Lung (tissue), 11 donors: ENCODE measurements at regions not wholly inside any gene's neighbourhood (a gene's known extent, or its start where the extent isn't known, plus 50 kb on each side); places are given as distances from the start of the nearest gene placed in this dataset.
A peak's percentile ranks its signal among the peaks of the same experiment; 100 is the strongest.

ENCODE experiments used
- ATAC-seq: fragments of 200-7000 bp; cut with Tn5 transposase; one replicate; pipeline ENCODE4 v1.9.1; 2020; ENCODE audit warnings: moderate number of reproducible peaks; ENCODE audit not compliant: insufficient read depth, low FRiP score
- DNase-seq, 3 donors: peaks; one replicate each; pipeline ENCODE4 v3.0.0-alpha.2; 2013 to 2017
- H3K27ac ChIP-seq, 2 donors: one replicate each; pipeline ENCODE4 v1.5.1; 2013; ENCODE audit warnings: mild to moderate bottlenecking in 2 of 2, moderate library complexity in 2 of 2, control low read depth in 1 of 2, inconsistent platforms in 1 of 2, low read depth in 1 of 2, low read length in 1 of 2
- H3K27me3 ChIP-seq, 3 donors: one replicate each; pipeline ENCODE4 v1.5.1; 2013; ENCODE audit warnings: low read length in 2 of 3; ENCODE audit not compliant: control insufficient read depth in 3 of 3, insufficient read depth in 3 of 3
- H3K36me3 ChIP-seq, 4 donors: one replicate each; pipeline ENCODE4 v1.5.1; 2013; ENCODE audit warnings: low read length in 4 of 4, mild to moderate bottlenecking in 1 of 4, moderate library complexity in 1 of 4; ENCODE audit not compliant: control insufficient read depth in 4 of 4, insufficient read depth in 4 of 4
- H3K4me1 ChIP-seq, 5 donors: one replicate each; pipeline ENCODE4 v1.5.1; 2013; ENCODE audit warnings: low read length in 5 of 5, mild to moderate bottlenecking in 2 of 5, moderate library complexity in 1 of 5; ENCODE audit not compliant: control insufficient read depth in 5 of 5, insufficient read depth in 5 of 5
- H3K4me3 ChIP-seq: one replicate; pipeline ENCODE4 v1.5.1; 2013; ENCODE audit warnings: mild to moderate bottlenecking, control low read depth, moderate library complexity
- H3K9ac ChIP-seq, 2 donors: one replicate each; pipeline ENCODE4 v1.5.1; 2013; ENCODE audit warnings: low read length in 2 of 2, control low read depth in 1 of 2; ENCODE audit not compliant: insufficient read depth in 1 of 2
- H3K9me3 ChIP-seq, 4 donors: one replicate each; pipeline ENCODE4 v1.5.1; 2013; ENCODE audit warnings: low read length in 3 of 4, mild to moderate bottlenecking in 1 of 4, moderate library complexity in 1 of 4; ENCODE audit not compliant: control insufficient read depth in 4 of 4, insufficient read depth in 3 of 4
- WGBS, 2 donors: extraction: QIAGEN DNeasy Blood & Tissue Kit; methylation state at CpG; one replicate each; pipeline ENCODE4 v1.1.7; 2013; 5-methylcytosine and 5-hydroxymethylcytosine counted together
- TF ChIP-seq, protein P1 (sequence below): IDR thresholded peaks from 2 replicates; pipeline ENCODE4 v1.5.1; 2012; ENCODE audit warnings: mild to moderate bottlenecking; ENCODE audit errors: control extremely low read depth, extremely low read depth
- donor health status: control.
- donor health status: control.
- donor health status: Bipolar disorder and iron deficiency.
- donor health status: healthy.
- donor health status: DM: yes; HTN: yes; CAD: no.

DNA sequence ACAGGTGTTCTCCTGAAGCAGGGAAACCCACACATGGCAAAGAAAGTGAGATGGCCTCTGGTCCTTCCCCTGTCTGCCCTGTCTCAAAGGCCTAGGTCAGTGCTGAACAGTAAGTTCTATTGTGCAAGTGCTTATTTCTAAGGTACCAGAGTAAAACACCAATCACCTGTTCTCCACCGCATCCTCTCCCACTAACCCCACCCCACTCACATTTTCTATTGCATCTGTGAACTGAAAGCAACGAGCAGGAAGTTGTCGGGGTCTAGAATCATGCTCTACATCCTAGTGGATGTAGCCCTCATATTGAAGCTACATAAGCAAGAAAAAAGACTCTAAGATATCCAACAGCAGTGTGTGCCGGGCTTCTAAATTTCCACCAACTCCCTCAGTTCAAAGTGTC, 265.9 kb downstream of the ENC1 start:
- TF ChIP-seq, protein P1, sequence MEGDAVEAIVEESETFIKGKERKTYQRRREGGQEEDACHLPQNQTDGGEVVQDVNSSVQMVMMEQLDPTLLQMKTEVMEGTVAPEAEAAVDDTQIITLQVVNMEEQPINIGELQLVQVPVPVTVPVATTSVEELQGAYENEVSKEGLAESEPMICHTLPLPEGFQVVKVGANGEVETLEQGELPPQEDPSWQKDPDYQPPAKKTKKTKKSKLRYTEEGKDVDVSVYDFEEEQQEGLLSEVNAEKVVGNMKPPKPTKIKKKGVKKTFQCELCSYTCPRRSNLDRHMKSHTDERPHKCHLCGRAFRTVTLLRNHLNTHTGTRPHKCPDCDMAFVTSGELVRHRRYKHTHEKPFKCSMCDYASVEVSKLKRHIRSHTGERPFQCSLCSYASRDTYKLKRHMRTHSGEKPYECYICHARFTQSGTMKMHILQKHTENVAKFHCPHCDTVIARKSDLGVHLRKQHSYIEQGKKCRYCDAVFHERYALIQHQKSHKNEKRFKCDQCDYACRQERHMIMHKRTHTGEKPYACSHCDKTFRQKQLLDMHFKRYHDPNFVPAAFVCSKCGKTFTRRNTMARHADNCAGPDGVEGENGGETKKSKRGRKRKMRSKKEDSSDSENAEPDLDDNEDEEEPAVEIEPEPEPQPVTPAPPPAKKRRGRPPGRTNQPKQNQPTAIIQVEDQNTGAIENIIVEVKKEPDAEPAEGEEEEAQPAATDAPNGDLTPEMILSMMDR = no peak
- 87 to 89% methylated on average over 4 of the region's 4 CpGs for WGBS, 2 donors
- Histone ChIP-seq H3K9me3 (no peaks in the 10 kb centered on the region), H3K4me1 (peaks cover 3 to 51% (median 11%) of the 10 kb centered on the region in 5 donors), H3K4me3 (no peak overlapping the region), H3K27ac (no peak overlapping the region), H3K36me3 (no peaks in the 10 kb centered on the region), H3K27me3 (no peaks in the 10 kb centered on the region), H3K9ac (no peak overlapping the region)
- DNase-seq (no peak), ATAC-seq (no peak)

DNA sequence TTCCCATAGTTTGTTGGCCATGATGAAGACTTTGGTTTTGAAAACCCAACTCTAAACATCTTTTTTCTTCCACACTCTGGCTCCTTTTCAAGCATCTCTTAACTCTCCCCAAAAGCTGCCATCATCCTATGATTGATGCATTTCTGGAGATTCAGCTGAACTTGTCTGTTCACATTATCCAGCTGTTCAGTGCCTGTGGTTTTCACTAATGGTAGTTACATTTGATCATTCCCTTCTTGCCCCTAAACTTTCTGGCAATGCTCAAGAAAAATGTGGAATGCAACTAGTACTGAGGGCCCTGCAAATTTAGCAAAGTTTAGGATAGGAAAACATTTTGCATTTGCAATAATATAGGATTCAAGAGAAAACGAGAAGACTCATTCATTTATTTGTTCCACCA, 267.5 kb downstream of the ENC1 start:
- H3K9me3 ChIP-seq = no peaks in the 10 kb centered on the region
- DNase-seq = peak; percentile 69 to 98 (median 96)
- no peak overlapping the region for H3K9ac ChIP-seq
- ATAC-seq = no peak
- H3K4me3 ChIP-seq = no peak overlapping the region
- no peaks in the 10 kb centered on the region for H3K27me3 ChIP-seq
- H3K36me3 ChIP-seq = no peaks in the 10 kb centered on the region
- TF ChIP-seq, protein P1 = no peak
- H3K27ac ChIP-seq = no peak overlapping the region
- 72 to 74% methylated on average over 1 of the region's 1 CpG for WGBS, 2 donors
- peaks cover under 1 to 43% (median 11%) of the 10 kb centered on the region in 5 donors for H3K4me1 ChIP-seq

DNA sequence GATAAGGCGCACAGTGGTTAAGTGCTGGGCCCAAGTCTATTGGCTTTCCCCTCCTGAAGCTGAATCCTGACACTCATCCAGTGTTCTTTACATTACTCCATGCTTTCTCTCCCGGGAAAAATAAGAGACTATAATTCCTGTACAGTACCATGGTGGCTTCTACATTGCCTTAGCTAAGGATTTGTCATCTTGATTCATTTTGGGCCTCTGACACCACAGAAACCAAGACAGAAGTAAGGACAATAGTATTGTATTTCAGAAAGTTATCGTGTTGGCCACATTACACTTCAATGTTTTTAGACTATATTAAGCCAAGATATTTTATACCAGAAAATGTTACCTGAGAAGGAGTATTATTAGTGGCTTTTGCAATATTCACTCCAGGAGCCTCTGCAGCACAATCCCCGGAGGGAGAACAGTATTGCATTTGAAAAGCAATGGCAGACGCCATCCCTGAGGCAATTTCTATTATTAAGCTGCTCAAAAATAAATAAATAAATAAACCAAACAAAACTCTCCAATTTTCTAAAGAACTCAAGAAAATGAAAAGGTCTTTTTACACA, 267.9 kb downstream of the ENC1 start:
- DNase-seq (no peak), ATAC-seq (no peak)
- TF ChIP-seq, protein P1 = no peak
- H3K36me3 ChIP-seq = no peaks in the 10 kb centered on the region
- no peak overlapping the region for H3K4me3 ChIP-seq
- peaks cover 0 to 48% (median 11%) of the 10 kb centered on the region in 5 donors for H3K4me1 ChIP-seq
- H3K9me3 ChIP-seq = no peaks in the 10 kb centered on the region
- 84 to 85% methylated on average over 5 of the region's 5 CpGs for WGBS, 2 donors
- no peak overlapping the region for H3K9ac ChIP-seq
- no peaks in the 10 kb centered on the region for H3K27me3 ChIP-seq
- no peak overlapping the region for H3K27ac ChIP-seq

DNA sequence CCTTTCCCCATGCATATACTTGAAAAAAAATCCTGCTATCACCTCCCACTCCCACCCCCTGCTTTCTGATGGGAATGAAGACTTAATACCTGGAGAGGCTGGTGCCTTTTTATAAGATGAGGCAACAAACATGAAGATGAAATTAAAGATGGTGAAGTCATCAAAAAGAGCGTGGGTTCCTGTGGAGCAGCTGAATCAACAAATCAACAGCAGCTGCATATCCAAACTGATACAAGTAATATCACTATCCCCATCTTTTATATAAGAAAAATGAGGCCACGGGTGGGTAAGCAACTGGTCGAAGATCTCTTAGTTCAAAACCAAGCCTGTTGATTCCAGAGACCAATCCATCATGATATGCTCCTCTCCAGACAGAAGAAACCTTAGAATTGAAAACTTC, 268.5 kb downstream of the ENC1 start:
- Histone ChIP-seq H3K27me3 (no peaks in the 10 kb centered on the region), H3K36me3 (no peaks in the 10 kb centered on the region), H3K27ac (no peak overlapping the region), H3K9ac (no peak overlapping the region), H3K4me1 (peaks cover 0 to 52% (median 11%) of the 10 kb centered on the region in 5 donors), H3K4me3 (no peak overlapping the region), H3K9me3 (no peaks in the 10 kb centered on the region)
- TF ChIP-seq, protein P1 = no peak
- no peak for ATAC-seq
- 76 to 84% methylated on average over 3 of the region's 3 CpGs for WGBS, 2 donors
- DNase-seq = no peak
